ENCODE measurements at regions not wholly inside any gene's neighbourhood (a gene's known extent, or its start where the extent isn't known, plus 50 kb on each side); places are given as distances from the start of the nearest gene placed in this dataset.

DNA sequence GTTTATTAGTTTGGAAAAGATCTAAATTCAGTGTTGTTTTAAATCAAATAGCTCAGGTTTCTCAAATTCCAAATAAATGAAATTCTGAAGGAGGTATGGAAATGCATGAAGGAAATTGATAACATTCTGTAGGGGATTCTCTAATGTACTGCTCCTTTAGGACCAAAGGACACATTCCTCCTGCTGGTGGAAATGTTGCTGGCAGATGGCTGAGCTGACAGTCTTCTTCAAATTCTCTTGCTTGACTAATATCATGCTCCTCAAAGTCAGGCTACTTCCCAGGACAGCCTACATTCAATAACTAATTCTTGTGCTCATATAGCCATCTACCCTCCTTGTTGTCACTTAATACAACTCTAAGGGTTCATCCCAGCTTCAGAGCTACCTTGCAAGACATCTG, 1118.5 kb downstream of the PCDH9 start:
- TF ChIP-seq, protein P1, sequence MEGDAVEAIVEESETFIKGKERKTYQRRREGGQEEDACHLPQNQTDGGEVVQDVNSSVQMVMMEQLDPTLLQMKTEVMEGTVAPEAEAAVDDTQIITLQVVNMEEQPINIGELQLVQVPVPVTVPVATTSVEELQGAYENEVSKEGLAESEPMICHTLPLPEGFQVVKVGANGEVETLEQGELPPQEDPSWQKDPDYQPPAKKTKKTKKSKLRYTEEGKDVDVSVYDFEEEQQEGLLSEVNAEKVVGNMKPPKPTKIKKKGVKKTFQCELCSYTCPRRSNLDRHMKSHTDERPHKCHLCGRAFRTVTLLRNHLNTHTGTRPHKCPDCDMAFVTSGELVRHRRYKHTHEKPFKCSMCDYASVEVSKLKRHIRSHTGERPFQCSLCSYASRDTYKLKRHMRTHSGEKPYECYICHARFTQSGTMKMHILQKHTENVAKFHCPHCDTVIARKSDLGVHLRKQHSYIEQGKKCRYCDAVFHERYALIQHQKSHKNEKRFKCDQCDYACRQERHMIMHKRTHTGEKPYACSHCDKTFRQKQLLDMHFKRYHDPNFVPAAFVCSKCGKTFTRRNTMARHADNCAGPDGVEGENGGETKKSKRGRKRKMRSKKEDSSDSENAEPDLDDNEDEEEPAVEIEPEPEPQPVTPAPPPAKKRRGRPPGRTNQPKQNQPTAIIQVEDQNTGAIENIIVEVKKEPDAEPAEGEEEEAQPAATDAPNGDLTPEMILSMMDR (IDR thresholded peaks at IDR 0.05; ENCODE audit: insufficient read depth, low read depth, low read length) = no peak
- TF ChIP-seq EZH2 (IDR thresholded peaks at IDR 0.05; ENCODE audit: insufficient read depth, low read length) = no peak

Data from astrocyte (in vitro differentiated cells and primary cell).